ENCODE measurements at regions not wholly inside any gene's neighbourhood (a gene's known extent, or its start where the extent isn't known, plus 50 kb on each side); places are given as distances from the start of the nearest gene placed in this dataset.

GRCh38 chr9:129245276-129245675 is 67.2 kb upstream of the IER5L start:
- DNase-seq: no peak
- ATAC-seq (ENCODE audit: insufficient read depth, low FRiP score): no peak
- WGBS, 2 donors: 65 to 74% methylated on average over 15 of the region's 15 CpGs
- no peak overlapping the region for H3K4me3 ChIP-seq
- H3K9ac ChIP-seq (ENCODE audit: insufficient read depth in 1 of 2, low read length in 2 of 2): no peak overlapping the region
- H3K9me3 ChIP-seq (ENCODE audit: control insufficient read depth in 4 of 4, insufficient read depth in 3 of 4, low read length in 3 of 4): no peaks in the 10 kb centered on the region
- TF ChIP-seq CTCF (IDR thresholded peaks at IDR 0.05; ENCODE audit: control extremely low read depth, extremely low read depth): no peak
- H3K27me3 ChIP-seq (ENCODE audit: control insufficient read depth in 3 of 3, insufficient read depth in 3 of 3, low read length in 2 of 3): no peaks in the 10 kb centered on the region
- no peak overlapping the region for H3K27ac ChIP-seq (ENCODE audit: low read depth in 1 of 2, low read length in 1 of 2)
- H3K36me3 ChIP-seq (ENCODE audit: control insufficient read depth in 4 of 4, insufficient read depth in 4 of 4, low read length in 4 of 4): no peaks in the 10 kb centered on the region
- H3K4me1 ChIP-seq (ENCODE audit: control insufficient read depth in 5 of 5, insufficient read depth in 5 of 5, low read length in 5 of 5): no peaks in the 10 kb centered on the region

- Histone ChIP-seq H3K4me1 (ENCODE audit: control insufficient read depth in 5 of 5, insufficient read depth in 5 of 5, low read length in 5 of 5) (no peaks in the 10 kb centered on the region), H3K9me3 (ENCODE audit: control insufficient read depth in 4 of 4, insufficient read depth in 3 of 4, low read length in 3 of 4) (no peaks in the 10 kb centered on the region), H3K27me3 (ENCODE audit: control insufficient read depth in 3 of 3, insufficient read depth in 3 of 3, low read length in 2 of 3) (no peaks in the 10 kb centered on the region), H3K4me3 (no peak overlapping the region), H3K27ac (ENCODE audit: low read depth in 1 of 2, low read length in 1 of 2) (no peak overlapping the region), H3K9ac (ENCODE audit: insufficient read depth in 1 of 2, low read length in 2 of 2) (no peak overlapping the region), H3K36me3 (ENCODE audit: control insufficient read depth in 4 of 4, insufficient read depth in 4 of 4, low read length in 4 of 4) (no peaks in the 10 kb centered on the region)
- 77 to 82% methylated on average over 20 of the region's 20 CpGs for WGBS, 2 donors
- DNase-seq: peak in 2 of 3 donors; percentile 53 to 65
- no peak for ATAC-seq (ENCODE audit: insufficient read depth, low FRiP score)
- no peak for TF ChIP-seq CTCF (IDR thresholded peaks at IDR 0.05; ENCODE audit: control extremely low read depth, extremely low read depth)
Measured at GRCh38 chr9:129242971-129243561, 65.0 kb upstream of the IER5L start.

GRCh38 chr9:129242191-129242941 is 64.3 kb upstream of the IER5L start:
- Histone ChIP-seq H3K4me3 (no peak overlapping the region), H3K27me3 (ENCODE audit: control insufficient read depth in 3 of 3, insufficient read depth in 3 of 3, low read length in 2 of 3) (no peaks in the 10 kb centered on the region), H3K9ac (ENCODE audit: insufficient read depth in 1 of 2, low read length in 2 of 2) (no peak overlapping the region), H3K36me3 (ENCODE audit: control insufficient read depth in 4 of 4, insufficient read depth in 4 of 4, low read length in 4 of 4) (no peaks in the 10 kb centered on the region), H3K9me3 (ENCODE audit: control insufficient read depth in 4 of 4, insufficient read depth in 3 of 4, low read length in 3 of 4) (no peaks in the 10 kb centered on the region), H3K4me1 (ENCODE audit: control insufficient read depth in 5 of 5, insufficient read depth in 5 of 5, low read length in 5 of 5) (no peaks in the 10 kb centered on the region), H3K27ac (ENCODE audit: low read depth in 1 of 2, low read length in 1 of 2) (no peak overlapping the region)
- no peak for ATAC-seq (ENCODE audit: insufficient read depth, low FRiP score)
- DNase-seq: no peak
- WGBS, 2 donors: 86 to 90% methylated on average over 15 of the region's 15 CpGs
- TF ChIP-seq CTCF (IDR thresholded peaks at IDR 0.05; ENCODE audit: control extremely low read depth, extremely low read depth): no peak

All from lung (tissue), 11 donors.